ENCODE measurements at regions not wholly inside any gene's neighbourhood (a gene's known extent, or its start where the extent isn't known, plus 50 kb on each side); places are given as distances from the start of the nearest gene placed in this dataset.

- TF ChIP-seq FOSL1 (IDR thresholded peaks at IDR 0.05; ENCODE audit: insufficient read depth, low read depth, low read length), result no peak
These were observed 112.5 kb upstream of the PHACTR3 start (continued) for GRCh38 chr20:59491884-59492283.
